ENCODE measurements at regions not wholly inside any gene's neighbourhood (a gene's known extent, or its start where the extent isn't known, plus 50 kb on each side); places are given as distances from the start of the nearest gene placed in this dataset.

DNA sequence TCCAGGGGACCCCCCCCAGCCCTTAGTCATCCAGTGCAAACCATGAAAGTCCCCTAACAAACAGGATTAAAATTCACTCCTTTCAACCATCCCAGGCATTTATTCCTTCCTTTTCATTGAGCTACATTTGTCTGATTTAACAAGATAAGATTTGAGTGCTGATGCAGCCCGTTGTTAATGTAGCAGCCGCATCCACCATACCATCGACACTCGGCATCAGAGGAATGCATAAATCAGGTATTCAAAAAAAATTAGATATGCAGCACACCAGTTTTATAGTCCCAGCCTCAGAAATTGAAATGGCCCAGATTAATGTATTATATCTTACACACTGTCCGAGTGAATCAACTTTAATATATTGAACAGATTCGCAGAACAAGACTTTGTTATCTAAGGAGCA is 676.5 kb upstream of the FANCL start:
- no peaks in the 10 kb centered on the region for H3K9me3 ChIP-seq (ENCODE audit: control insufficient read depth, insufficient read depth, low read depth, low read length)
- H3K27ac ChIP-seq (ENCODE audit: low read length): no peak overlapping the region
- BruUV-seq (replicated peaks): no TSS peak
- DNase-seq (ENCODE audit: low read depth, low spot score) (no peak), ATAC-seq (no peak)
- in situ Hi-C loops (cut with HindIII; ENCODE audit: low pct_unique_long_range_greater_than_20kb, low sequenced_read_pairs) (no loop called here), intact Hi-C loops (cut with micrococcal nuclease; ENCODE audit: unreplicated experiment) (no loop called here)
- H3K27me3 ChIP-seq (ENCODE audit: control insufficient read depth, insufficient read depth, low read length): no peaks in the 10 kb centered on the region
- H3K4me3 ChIP-seq (ENCODE audit: low read depth in 2 of 2, low read length in 2 of 2): no peak overlapping the region
- ChIA-PET CTCF (no interaction called here), POLR2A (no interaction called here)
- no peaks in the 10 kb centered on the region for H3K4me1 ChIP-seq (ENCODE audit: control insufficient read depth, insufficient read depth, low read length)
- TF ChIP-seq POLR2AphosphoS5 (IDR thresholded peaks at IDR 0.05; ENCODE audit: low read depth, low read length): no peak
- TF ChIP-seq, protein P1, sequence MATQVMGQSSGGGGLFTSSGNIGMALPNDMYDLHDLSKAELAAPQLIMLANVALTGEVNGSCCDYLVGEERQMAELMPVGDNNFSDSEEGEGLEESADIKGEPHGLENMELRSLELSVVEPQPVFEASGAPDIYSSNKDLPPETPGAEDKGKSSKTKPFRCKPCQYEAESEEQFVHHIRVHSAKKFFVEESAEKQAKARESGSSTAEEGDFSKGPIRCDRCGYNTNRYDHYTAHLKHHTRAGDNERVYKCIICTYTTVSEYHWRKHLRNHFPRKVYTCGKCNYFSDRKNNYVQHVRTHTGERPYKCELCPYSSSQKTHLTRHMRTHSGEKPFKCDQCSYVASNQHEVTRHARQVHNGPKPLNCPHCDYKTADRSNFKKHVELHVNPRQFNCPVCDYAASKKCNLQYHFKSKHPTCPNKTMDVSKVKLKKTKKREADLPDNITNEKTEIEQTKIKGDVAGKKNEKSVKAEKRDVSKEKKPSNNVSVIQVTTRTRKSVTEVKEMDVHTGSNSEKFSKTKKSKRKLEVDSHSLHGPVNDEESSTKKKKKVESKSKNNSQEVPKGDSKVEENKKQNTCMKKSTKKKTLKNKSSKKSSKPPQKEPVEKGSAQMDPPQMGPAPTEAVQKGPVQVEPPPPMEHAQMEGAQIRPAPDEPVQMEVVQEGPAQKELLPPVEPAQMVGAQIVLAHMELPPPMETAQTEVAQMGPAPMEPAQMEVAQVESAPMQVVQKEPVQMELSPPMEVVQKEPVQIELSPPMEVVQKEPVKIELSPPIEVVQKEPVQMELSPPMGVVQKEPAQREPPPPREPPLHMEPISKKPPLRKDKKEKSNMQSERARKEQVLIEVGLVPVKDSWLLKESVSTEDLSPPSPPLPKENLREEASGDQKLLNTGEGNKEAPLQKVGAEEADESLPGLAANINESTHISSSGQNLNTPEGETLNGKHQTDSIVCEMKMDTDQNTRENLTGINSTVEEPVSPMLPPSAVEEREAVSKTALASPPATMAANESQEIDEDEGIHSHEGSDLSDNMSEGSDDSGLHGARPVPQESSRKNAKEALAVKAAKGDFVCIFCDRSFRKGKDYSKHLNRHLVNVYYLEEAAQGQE (IDR thresholded peaks at IDR 0.05; ENCODE audit: insufficient read depth in 1 of 2, low read depth in 2 of 2, low read length in 1 of 2): no peak
- TF ChIP-seq TCF7L2 (IDR thresholded peaks at IDR 0.05; ENCODE audit: low read depth, low read length): no peak
- TF ChIP-seq, protein P2, sequence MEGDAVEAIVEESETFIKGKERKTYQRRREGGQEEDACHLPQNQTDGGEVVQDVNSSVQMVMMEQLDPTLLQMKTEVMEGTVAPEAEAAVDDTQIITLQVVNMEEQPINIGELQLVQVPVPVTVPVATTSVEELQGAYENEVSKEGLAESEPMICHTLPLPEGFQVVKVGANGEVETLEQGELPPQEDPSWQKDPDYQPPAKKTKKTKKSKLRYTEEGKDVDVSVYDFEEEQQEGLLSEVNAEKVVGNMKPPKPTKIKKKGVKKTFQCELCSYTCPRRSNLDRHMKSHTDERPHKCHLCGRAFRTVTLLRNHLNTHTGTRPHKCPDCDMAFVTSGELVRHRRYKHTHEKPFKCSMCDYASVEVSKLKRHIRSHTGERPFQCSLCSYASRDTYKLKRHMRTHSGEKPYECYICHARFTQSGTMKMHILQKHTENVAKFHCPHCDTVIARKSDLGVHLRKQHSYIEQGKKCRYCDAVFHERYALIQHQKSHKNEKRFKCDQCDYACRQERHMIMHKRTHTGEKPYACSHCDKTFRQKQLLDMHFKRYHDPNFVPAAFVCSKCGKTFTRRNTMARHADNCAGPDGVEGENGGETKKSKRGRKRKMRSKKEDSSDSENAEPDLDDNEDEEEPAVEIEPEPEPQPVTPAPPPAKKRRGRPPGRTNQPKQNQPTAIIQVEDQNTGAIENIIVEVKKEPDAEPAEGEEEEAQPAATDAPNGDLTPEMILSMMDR (IDR thresholded peaks at IDR 0.05): no peak
- TF ChIP-seq SIN3A (IDR thresholded peaks at IDR 0.05; ENCODE audit: borderline replicate concordance, insufficient read depth, low read depth, low read length): no peak
- H3K36me3 ChIP-seq (ENCODE audit: control insufficient read depth, insufficient read depth, low read length): no peaks in the 10 kb centered on the region

DNA sequence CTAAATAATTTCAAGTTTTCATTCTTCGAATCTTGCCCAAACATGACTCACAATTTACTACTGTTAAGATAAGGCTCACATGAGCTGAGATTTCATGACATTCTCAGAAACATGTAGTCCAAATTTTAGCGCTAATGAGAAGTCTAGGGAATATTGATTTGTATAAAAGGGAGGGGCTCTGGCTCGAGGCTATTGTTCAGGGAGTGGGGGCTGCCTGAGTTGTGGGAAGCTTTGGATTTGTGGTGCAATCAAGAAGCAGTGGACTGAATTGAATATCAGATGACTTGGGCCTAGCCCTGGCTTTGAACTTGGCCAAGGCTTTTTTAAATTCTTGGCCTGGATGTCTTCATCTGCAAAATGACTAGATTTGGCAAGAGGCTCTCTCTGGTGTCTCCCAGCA is 674.9 kb upstream of the FANCL start:
- H3K27me3 ChIP-seq (ENCODE audit: control insufficient read depth, insufficient read depth, low read length): no peaks in the 10 kb centered on the region
- no TSS peak for BruUV-seq (replicated peaks)
- in situ Hi-C loops (cut with HindIII; ENCODE audit: low pct_unique_long_range_greater_than_20kb, low sequenced_read_pairs) (no loop called here), intact Hi-C loops (cut with micrococcal nuclease; ENCODE audit: unreplicated experiment) (no loop called here)
- H3K36me3 ChIP-seq (ENCODE audit: control insufficient read depth, insufficient read depth, low read length): no peaks in the 10 kb centered on the region
- ChIA-PET CTCF (no interaction called here), POLR2A (interaction anchor here (0.6 kb wide), 1 partner anchor 29 kb away, joined by 3 read pairs; no protein-coding TSS in a partner anchor)
- DNase-seq (ENCODE audit: low read depth, low spot score) (no peak), ATAC-seq (no peak)
- H3K9me3 ChIP-seq (ENCODE audit: control insufficient read depth, insufficient read depth, low read depth, low read length): no peaks in the 10 kb centered on the region
- no peak for TF ChIP-seq POLR2AphosphoS5 (IDR thresholded peaks at IDR 0.05; ENCODE audit: low read depth, low read length)
- TF ChIP-seq TCF7L2 (IDR thresholded peaks at IDR 0.05; ENCODE audit: low read depth, low read length): no peak
- TF ChIP-seq, protein P1 (IDR thresholded peaks at IDR 0.05; ENCODE audit: insufficient read depth in 1 of 2, low read depth in 2 of 2, low read length in 1 of 2): no peak
- TF ChIP-seq SIN3A (IDR thresholded peaks at IDR 0.05; ENCODE audit: borderline replicate concordance, insufficient read depth, low read depth, low read length): no peak
- TF ChIP-seq, protein P2 (IDR thresholded peaks at IDR 0.05): no peak
- H3K4me3 ChIP-seq (ENCODE audit: low read depth in 2 of 2, low read length in 2 of 2): no peak overlapping the region
- H3K4me1 ChIP-seq (ENCODE audit: control insufficient read depth, insufficient read depth, low read length): no peaks in the 10 kb centered on the region
- H3K27ac ChIP-seq (ENCODE audit: low read length): no peak overlapping the region
